Endothelial cell of umbilical vein (primary cell): ENCODE measurements at regions not wholly inside any gene's neighbourhood (a gene's known extent, or its start where the extent isn't known, plus 50 kb on each side); places are given as distances from the start of the nearest gene placed in this dataset.

Experiments used
- BruUV-seq: library from RNA; stranded (reverse); fragments of 400-500 nt; replicated peaks from 2 replicates; lab custom pipeline; 2021; lab: Mats Ljungman, UMichigan
- CTCF ChIA-PET: fragments of 300-600, 350-600 bp; sonication (Branson Sonifier 250); formaldehyde crosslinking; loops from one replicate; lab custom pipeline; 2021; ENCODE audit warnings: antibody characterized with exemption, inconsistent platforms; lab: Charles Lee
- POLR2A ChIA-PET: fragments of 300-600, 350-600 bp; sonication (Branson Sonifier 250); formaldehyde crosslinking; loops from one replicate; lab custom pipeline; 2021; ENCODE audit warnings: antibody characterized with exemption, inconsistent platforms; lab: Charles Lee
- DNase-seq: peaks from one replicate; pipeline ENCODE4 v3.0.0-alpha.2; 2011; ENCODE audit warnings: low read depth, low spot score
- FAIRE-seq: peaks from 2 replicates; lab custom pipeline; 2011; peaks lifted over from hg19 to GRCh38; lab: Jason Lieb, UNC
- H2AFZ ChIP-seq: 2 replicates; pipeline ENCODE4 v1.6.0; 2012; ENCODE audit warnings: low read depth, low read length, control low read depth, inconsistent platforms
- H3K27ac ChIP-seq: 2 replicates; pipeline ENCODE4 v1.5.1; 2011; ENCODE audit warnings: low read depth, mild to moderate bottlenecking, control low read depth, low read length, moderate library complexity; ENCODE audit not compliant: insufficient read depth
- H3K27me3 ChIP-seq, 2 experiments: 2 replicates each; pipeline versions ENCODE4 v1.6.0 to v1.6.1; 2011; ENCODE audit warnings: low read length in 2 of 2, mixed read lengths in 1 of 2; ENCODE audit not compliant: control insufficient read depth in 2 of 2, insufficient read depth in 2 of 2
- H3K36me3 ChIP-seq, 2 experiments: 2 replicates in 1 of 2; 3 replicates in 1 of 2; pipeline ENCODE4 v1.5.1; 2011; ENCODE audit warnings: low read length in 2 of 2, mild to moderate bottlenecking in 1 of 2, moderate library complexity in 1 of 2; ENCODE audit not compliant: control insufficient read depth in 2 of 2, insufficient read depth in 2 of 2; ENCODE audit errors: extremely low read depth in 1 of 2
- H3K4me1 ChIP-seq: 3 replicates; pipeline ENCODE4 v1.5.1; 2011; ENCODE audit warnings: mild to moderate bottlenecking, low read length; ENCODE audit not compliant: control insufficient read depth, insufficient read depth; ENCODE audit errors: extremely low read depth
- H3K4me2 ChIP-seq: 2 replicates; pipeline ENCODE4 v1.6.1; 2011; ENCODE audit warnings: low read length, control low read depth, mixed read lengths; ENCODE audit not compliant: insufficient read depth
- H3K4me3 ChIP-seq, 3 experiments: fragments of 200-600 bp in 1 of 3; sonication (generic), shearing (Covaris generic) in 1 of 3; replicated peaks in 1 of 3; 2 replicates each; pipeline ENCODE4 v1.5.1; 2011 to 2016; ENCODE audit warnings: control low read depth in 3 of 3, low read length in 3 of 3, mild to moderate bottlenecking in 2 of 3, inconsistent platforms in 1 of 3, low read depth in 1 of 3, moderate library complexity in 1 of 3; ENCODE audit not compliant: insufficient read depth in 1 of 3
- H3K79me2 ChIP-seq: 2 replicates; pipeline ENCODE4 v1.6.0; 2012; ENCODE audit warnings: low read length, inconsistent platforms; ENCODE audit not compliant: control insufficient read depth, insufficient read depth
- H3K9ac ChIP-seq: replicated peaks from 2 replicates; pipeline ENCODE3; 2011; ENCODE audit warnings: low read length, control low read depth; ENCODE audit not compliant: insufficient read depth; ENCODE audit errors: extremely low read depth
- H3K9me1 ChIP-seq: replicated peaks from 3 replicates; pipeline ENCODE4 v1.6.0; 2011; ENCODE audit warnings: mild to moderate bottlenecking, low read length; ENCODE audit not compliant: control insufficient read depth, insufficient read depth; ENCODE audit errors: extremely low read depth
- H3K9me3 ChIP-seq: replicated peaks from 2 replicates; pipeline ENCODE4 v1.5.1; 2012; ENCODE audit warnings: low read length, inconsistent platforms; ENCODE audit not compliant: control insufficient read depth, insufficient read depth
- H4K20me1 ChIP-seq: replicated peaks from 2 replicates; pipeline ENCODE3; 2011; ENCODE audit warnings: mild to moderate bottlenecking, low read length; ENCODE audit not compliant: control insufficient read depth, insufficient read depth; ENCODE audit errors: extremely low read depth
- EZH2 ChIP-seq: IDR thresholded peaks from 2 replicates; pipeline ENCODE4 v1.6.1; 2012; ENCODE audit warnings: borderline replicate concordance, low read depth, mild to moderate bottlenecking, moderate library complexity, low read length, inconsistent platforms; ENCODE audit not compliant: severe bottlenecking
- POLR2A ChIP-seq: IDR thresholded peaks from 2 replicates; pipeline ENCODE4 v1.6.1; 2012; ENCODE audit warnings: low read depth, mild to moderate bottlenecking, control low read depth, low read length
- dilution Hi-C: fragments of 300-500 bp; cut with MboI; formaldehyde crosslinking; loops from one replicate; pipeline ENCODE4 v1.15.0; 2019; ENCODE audit warnings: low sequenced_read_pairs; ENCODE audit not compliant: extremely low pct_ligation_motif_present
- intact Hi-C: fragments of 100-400 bp; cut with micrococcal nuclease; formaldehyde crosslinking; loops from one replicate; pipeline ENCODE4 v1.10.0; 2022
- TF ChIP-seq, protein P1 (sequence below): IDR thresholded peaks from 2 replicates; pipeline ENCODE4 v1.6.1; 2011; ENCODE audit not compliant: insufficient read depth, insufficient read length

DNA sequence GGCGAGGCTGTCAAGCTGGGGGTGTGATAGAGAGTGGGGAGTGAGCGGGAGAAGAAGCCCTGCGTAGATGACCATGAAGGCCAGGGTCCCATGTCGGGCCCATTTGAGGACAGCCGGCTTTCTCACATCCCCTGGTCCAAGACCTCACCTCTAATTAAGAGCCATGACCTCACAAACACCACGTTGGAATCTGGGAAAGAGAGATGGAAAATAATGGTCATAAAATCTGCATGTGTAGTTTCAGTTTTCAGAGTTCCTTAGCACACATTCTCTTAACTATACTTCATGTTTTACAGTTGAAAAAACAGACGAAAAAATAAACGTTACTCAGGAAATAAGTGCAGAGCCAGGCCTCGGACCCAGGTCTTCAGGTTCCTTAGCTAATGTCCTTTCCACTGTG, 244.8 kb upstream of the SIX2 start:
- POLR2A ChIA-PET = no interaction called here
- Histone ChIP-seq H3K9me3 (no peaks in the 10 kb centered on the region), H3K79me2 (no peaks in the 10 kb centered on the region), H4K20me1 (no peaks in the 10 kb centered on the region), H3K36me3 (no peaks in the 10 kb centered on the region), H3K4me3 (no peak overlapping the region), H2AFZ (no peak overlapping the region), H3K9me1 (no peaks in the 10 kb centered on the region), H3K27me3 (no peaks in the 10 kb centered on the region), H3K27ac (no peak overlapping the region), H3K4me2 (no peak overlapping the region), H3K4me1 (peaks cover 35% of the 10 kb centered on the region), H3K9ac (no peak overlapping the region)
- dilution Hi-C loops (no loop called here), intact Hi-C loops (no loop called here)
- CTCF ChIA-PET = interaction anchor here (1.1 to 1.7 kb wide), 2 partner anchors 9 to 12 kb away, joined by 4 to 11 read pairs; no protein-coding TSS in a partner anchor
- DNase-seq = no peak
- TF ChIP-seq POLR2A = no peak
- no TSS peak for BruUV-seq
- no peak for FAIRE-seq

DNA sequence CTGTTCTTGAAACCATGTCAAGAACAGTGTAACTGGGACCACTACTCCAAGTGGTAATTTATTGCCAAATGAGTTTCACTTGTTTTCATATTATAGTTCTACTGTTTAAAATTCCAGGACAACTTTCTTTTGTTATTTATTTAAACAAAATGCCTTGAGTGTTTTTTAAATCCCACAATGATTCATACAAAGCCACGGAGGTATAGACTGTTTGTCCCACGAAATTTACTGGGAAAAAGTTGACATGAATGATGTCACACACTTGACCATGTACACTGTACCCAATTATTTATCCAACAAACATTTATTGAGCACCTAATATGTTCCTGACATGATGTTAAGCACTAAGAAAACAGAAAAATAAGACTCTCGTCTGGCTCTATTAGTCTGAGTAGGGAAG, 243.9 kb upstream of the SIX2 start:
- intact Hi-C loops = no loop called here
- H3K27ac ChIP-seq = no peak overlapping the region
- ChIA-PET POLR2A (no interaction called here), CTCF (no interaction called here)
- peaks cover 26% of the 10 kb centered on the region for H3K4me1 ChIP-seq
- H3K79me2 ChIP-seq = no peaks in the 10 kb centered on the region
- dilution Hi-C loops = no loop called here
- no peaks in the 10 kb centered on the region for H3K36me3 ChIP-seq
- no peak for FAIRE-seq
- no peaks in the 10 kb centered on the region for H4K20me1 ChIP-seq
- TF ChIP-seq, protein P1, sequence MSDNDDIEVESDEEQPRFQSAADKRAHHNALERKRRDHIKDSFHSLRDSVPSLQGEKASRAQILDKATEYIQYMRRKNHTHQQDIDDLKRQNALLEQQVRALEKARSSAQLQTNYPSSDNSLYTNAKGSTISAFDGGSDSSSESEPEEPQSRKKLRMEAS = no peak
- TF ChIP-seq EZH2 = no peak
- no peak overlapping the region for H2AFZ ChIP-seq
- no peak overlapping the region for H3K9ac ChIP-seq
- no peaks in the 10 kb centered on the region for H3K9me3 ChIP-seq
- no peak overlapping the region for H3K4me3 ChIP-seq
- no peak overlapping the region for H3K4me2 ChIP-seq
- no peak for DNase-seq
- no peaks in the 10 kb centered on the region for H3K9me1 ChIP-seq
- H3K27me3 ChIP-seq = no peaks in the 10 kb centered on the region
- no TSS peak for BruUV-seq
